SK-N-SH (cell line): ENCODE measurements at regions not wholly inside any gene's neighbourhood (a gene's known extent, or its start where the extent isn't known, plus 50 kb on each side); places are given as distances from the start of the nearest gene placed in this dataset.

ENCODE experiments used
- CTCF ChIA-PET: fragments of 300-600, 350-600 bp; formaldehyde crosslinking; extraction: SDS; loops from one replicate; lab custom pipeline; 2021; lab: Yijun Ruan, JAX
- POLR2A ChIA-PET: fragments of 350-600 bp; sonication (Branson Sonifier 250); formaldehyde crosslinking; extraction: SDS; loops from one replicate; lab custom pipeline; 2020; ENCODE audit warnings: antibody characterized with exemption, inconsistent platforms; lab: Yijun Ruan, JAX
- DNase-seq: peaks from one replicate; pipeline ENCODE4 v3.0.0; 2012
- H2AFZ ChIP-seq: fragments of 200-600 bp; sonication (generic); 2 replicates; pipeline ENCODE4 v1.8.1; 2016; ENCODE audit warnings: antibody characterized with exemption, mild to moderate bottlenecking, low read depth
- H3F3A ChIP-seq: fragments of 200-600 bp; sonication (generic); replicated peaks from 2 replicates; pipeline ENCODE3; 2016; ENCODE audit warnings: antibody characterized with exemption, mild to moderate bottlenecking; ENCODE audit not compliant: insufficient read depth
- H3K27ac ChIP-seq, 2 experiments: fragments of 200-500 bp in 1 of 2; fragments of 200-600 bp in 1 of 2; sonication (Bioruptor generic) in 1 of 2; sonication (generic), shearing (Covaris generic) in 1 of 2; 2 replicates each; pipeline versions ENCODE4 v1.5.1 to v1.6.1; 2014 to 2016; ENCODE audit warnings: low read depth in 2 of 2, inconsistent platforms in 1 of 2, low read length in 1 of 2, mild to moderate bottlenecking in 1 of 2, mixed read lengths in 1 of 2
- H3K27me3 ChIP-seq: fragments of 200-600 bp; sonication (generic), shearing (Covaris generic); 2 replicates; pipeline ENCODE4 v1.6.1; 2016; ENCODE audit warnings: mixed run types; ENCODE audit not compliant: insufficient read depth
- H3K36me3 ChIP-seq, 2 experiments: fragments of 200-500 bp in 1 of 2; fragments of 200-600 bp in 1 of 2; sonication (Bioruptor generic) in 1 of 2; sonication (generic) in 1 of 2; replicated peaks in 1 of 2; 2 replicates each; pipeline versions ENCODE3 to v1.5.1; 2014 to 2016; ENCODE audit warnings: low read length in 1 of 2, mild to moderate bottlenecking in 1 of 2; ENCODE audit not compliant: insufficient read depth in 2 of 2, control insufficient read depth in 1 of 2
- H3K4me1 ChIP-seq, 2 experiments: fragments of 200-500 bp in 1 of 2; fragments of 200-600 bp in 1 of 2; sonication (Bioruptor generic) in 1 of 2; sonication (generic), shearing (Covaris generic) in 1 of 2; 2 replicates each; pipeline versions ENCODE4 v1.5.1 to v1.6.1; 2014 to 2016; ENCODE audit warnings: low read depth in 1 of 2, low read length in 1 of 2, mixed run types in 1 of 2; ENCODE audit not compliant: insufficient read depth in 2 of 2, control insufficient read depth in 1 of 2
- H3K4me2 ChIP-seq: fragments of 200-600 bp; sonication (generic), shearing (Covaris generic); 2 replicates; pipeline ENCODE4 v1.6.1; 2017; ENCODE audit warnings: mixed run types
- H3K4me3 ChIP-seq, 2 experiments: fragments of 200-500 bp in 1 of 2; fragments of 200-600 bp in 1 of 2; sonication (Bioruptor generic) in 1 of 2; sonication (generic), shearing (Covaris generic) in 1 of 2; 2 replicates each; pipeline versions ENCODE4 v1.5.1 to v1.8.1; 2014 to 2016; ENCODE audit warnings: low read depth in 2 of 2, inconsistent platforms in 1 of 2, low read length in 1 of 2, mild to moderate bottlenecking in 1 of 2, mixed read lengths in 1 of 2, moderate library complexity in 1 of 2
- H3K79me2 ChIP-seq: fragments of 200-600 bp; sonication (generic); 2 replicates; pipeline ENCODE4 v1.8.1; 2017; ENCODE audit warnings: mild to moderate bottlenecking; ENCODE audit not compliant: insufficient read depth
- H3K9ac ChIP-seq: fragments of 200-600 bp; sonication (generic); 2 replicates; pipeline ENCODE4 v1.6.1; 2017; ENCODE audit warnings: mixed run types
- H3K9me2 ChIP-seq: fragments of 200-600 bp; sonication (generic); 2 replicates; pipeline ENCODE4 v1.6.1; 2017; ENCODE audit warnings: mixed run types
- H3K9me3 ChIP-seq: fragments of 200-600 bp; sonication (generic); 2 replicates; pipeline ENCODE4 v1.6.1; 2017; ENCODE audit warnings: mixed run types, mild to moderate bottlenecking, moderate library complexity
- H4K20me1 ChIP-seq: fragments of 200-600 bp; sonication (generic); 2 replicates; pipeline ENCODE4 v1.6.1; 2017; ENCODE audit warnings: mild to moderate bottlenecking, mixed run types; ENCODE audit not compliant: insufficient read depth
- CHD2 ChIP-seq: fragments of 150-350 bp; IDR thresholded peaks from 2 replicates; pipeline ENCODE4 v1.6.1; 2018; ENCODE audit warnings: low read length; ENCODE audit not compliant: partially characterized antibody
- EP300 ChIP-seq, 2 experiments: IDR thresholded peaks; 2 replicates each; pipeline versions ENCODE4 v1.4.0 to v1.6.1; 2012; ENCODE audit warnings: borderline replicate concordance in 1 of 2, low read depth in 1 of 2, low read length in 1 of 2
- FOSL2 ChIP-seq: IDR thresholded peaks from 2 replicates; pipeline ENCODE4 v1.4.0; 2012; ENCODE audit warnings: low read depth, mild to moderate bottlenecking, moderate library complexity, borderline replicate concordance
- FOXJ3 ChIP-seq: sonication (generic); formaldehyde crosslinking; IDR thresholded peaks from 2 replicates; pipeline ENCODE4 v1.5.1; 2020; ENCODE audit warnings: mild to moderate bottlenecking, missing genetic modification reagents
- GATA2 ChIP-seq: sonication (generic); formaldehyde crosslinking; IDR thresholded peaks from 2 replicates; pipeline ENCODE4 v1.5.0; 2020; ENCODE audit warnings: mild to moderate bottlenecking, missing genetic modification reagents
- RAD21 ChIP-seq: IDR thresholded peaks from 2 replicates; pipeline ENCODE4 v1.6.1; 2012; ENCODE audit warnings: mild to moderate bottlenecking, low read length
- TCF12 ChIP-seq: IDR thresholded peaks from 2 replicates; pipeline ENCODE4 v1.4.0; 2012
- WGBS: methylation state at CpG from one replicate; pipeline ENCODE4 v1.1.6; 2017; ENCODE audit warnings: low lambda C conversion rate; 5-methylcytosine and 5-hydroxymethylcytosine counted together
- TF ChIP-seq, protein P1 (sequence below): IDR thresholded peaks from 2 replicates; pipeline ENCODE4; 2012
- TF ChIP-seq, protein P2 (sequence below): fragments of 200-600 bp; sonication (generic); IDR thresholded peaks from 2 replicates; pipeline ENCODE4 v1.6.1; 2017; ENCODE audit warnings: antibody characterized with exemption, mild to moderate bottlenecking, moderate library complexity
- TF ChIP-seq, protein P3 (sequence below): IDR thresholded peaks from 2 replicates; pipeline ENCODE4 v1.4.0; 2012; ENCODE audit warnings: low read depth, borderline replicate concordance

DNA sequence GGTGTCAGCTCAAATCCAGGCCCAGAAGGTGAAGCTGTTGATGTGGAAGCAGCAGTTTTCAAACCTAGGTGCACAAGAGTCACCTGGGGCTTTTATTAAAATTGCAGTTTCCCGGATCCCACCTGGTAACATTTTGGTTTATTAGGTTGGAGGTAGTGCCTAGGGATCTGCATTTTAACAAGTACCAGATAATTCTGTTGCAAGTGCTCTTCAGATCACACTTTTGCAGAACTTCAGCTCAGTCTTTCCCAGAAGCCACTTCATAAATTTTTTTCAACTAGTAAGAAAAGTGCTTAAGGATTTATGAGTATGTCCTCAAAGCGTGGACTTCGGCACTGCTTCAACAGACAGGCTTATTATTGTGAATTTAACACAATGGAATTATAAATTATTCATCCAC is 213.8 kb downstream of the ADRA2A start:
- Histone ChIP-seq H3K36me3 (no peaks in the 10 kb centered on the region), H3K4me1 (no peaks in the 10 kb centered on the region), H3K9me2 (no peaks in the 10 kb centered on the region), H3K9me3 (no peaks in the 10 kb centered on the region), H3K4me3 (no peak overlapping the region), H3F3A (no peaks in the 10 kb centered on the region), H3K79me2 (no peaks in the 10 kb centered on the region), H3K4me2 (no peak overlapping the region), H4K20me1 (no peaks in the 10 kb centered on the region), H3K9ac (no peak overlapping the region), H3K27ac (no peak overlapping the region), H2AFZ (no peak overlapping the region), H3K27me3 (no peaks in the 10 kb centered on the region)
- CTCF ChIA-PET = interaction anchor here (1.2 kb wide), 1 partner anchor 54 kb away, joined by 3 read pairs; no protein-coding TSS in a partner anchor
- TF ChIP-seq CHD2 (no peak), FOSL2 (no peak), EP300 (IDR thresholded peaks at IDR 0.05; ENCODE audit: borderline replicate concordance in 1 of 2, low read depth in 1 of 2, low read length in 1 of 2) (no peak), TCF12 (no peak), FOXJ3 (CRISPR knock-in tag) (no peak)
- TF ChIP-seq, protein P1, sequence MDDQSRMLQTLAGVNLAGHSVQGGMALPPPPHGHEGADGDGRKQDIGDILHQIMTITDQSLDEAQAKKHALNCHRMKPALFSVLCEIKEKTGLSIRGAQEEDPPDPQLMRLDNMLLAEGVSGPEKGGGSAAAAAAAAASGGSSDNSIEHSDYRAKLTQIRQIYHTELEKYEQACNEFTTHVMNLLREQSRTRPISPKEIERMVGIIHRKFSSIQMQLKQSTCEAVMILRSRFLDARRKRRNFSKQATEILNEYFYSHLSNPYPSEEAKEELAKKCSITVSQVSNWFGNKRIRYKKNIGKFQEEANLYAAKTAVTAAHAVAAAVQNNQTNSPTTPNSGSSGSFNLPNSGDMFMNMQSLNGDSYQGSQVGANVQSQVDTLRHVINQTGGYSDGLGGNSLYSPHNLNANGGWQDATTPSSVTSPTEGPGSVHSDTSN = no peak
- TF ChIP-seq, protein P2, sequence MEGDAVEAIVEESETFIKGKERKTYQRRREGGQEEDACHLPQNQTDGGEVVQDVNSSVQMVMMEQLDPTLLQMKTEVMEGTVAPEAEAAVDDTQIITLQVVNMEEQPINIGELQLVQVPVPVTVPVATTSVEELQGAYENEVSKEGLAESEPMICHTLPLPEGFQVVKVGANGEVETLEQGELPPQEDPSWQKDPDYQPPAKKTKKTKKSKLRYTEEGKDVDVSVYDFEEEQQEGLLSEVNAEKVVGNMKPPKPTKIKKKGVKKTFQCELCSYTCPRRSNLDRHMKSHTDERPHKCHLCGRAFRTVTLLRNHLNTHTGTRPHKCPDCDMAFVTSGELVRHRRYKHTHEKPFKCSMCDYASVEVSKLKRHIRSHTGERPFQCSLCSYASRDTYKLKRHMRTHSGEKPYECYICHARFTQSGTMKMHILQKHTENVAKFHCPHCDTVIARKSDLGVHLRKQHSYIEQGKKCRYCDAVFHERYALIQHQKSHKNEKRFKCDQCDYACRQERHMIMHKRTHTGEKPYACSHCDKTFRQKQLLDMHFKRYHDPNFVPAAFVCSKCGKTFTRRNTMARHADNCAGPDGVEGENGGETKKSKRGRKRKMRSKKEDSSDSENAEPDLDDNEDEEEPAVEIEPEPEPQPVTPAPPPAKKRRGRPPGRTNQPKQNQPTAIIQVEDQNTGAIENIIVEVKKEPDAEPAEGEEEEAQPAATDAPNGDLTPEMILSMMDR = no peak
- no peak for DNase-seq
- POLR2A ChIA-PET = no interaction called here
- 36% methylated on average over 3 of the region's 3 CpGs for WGBS

DNA sequence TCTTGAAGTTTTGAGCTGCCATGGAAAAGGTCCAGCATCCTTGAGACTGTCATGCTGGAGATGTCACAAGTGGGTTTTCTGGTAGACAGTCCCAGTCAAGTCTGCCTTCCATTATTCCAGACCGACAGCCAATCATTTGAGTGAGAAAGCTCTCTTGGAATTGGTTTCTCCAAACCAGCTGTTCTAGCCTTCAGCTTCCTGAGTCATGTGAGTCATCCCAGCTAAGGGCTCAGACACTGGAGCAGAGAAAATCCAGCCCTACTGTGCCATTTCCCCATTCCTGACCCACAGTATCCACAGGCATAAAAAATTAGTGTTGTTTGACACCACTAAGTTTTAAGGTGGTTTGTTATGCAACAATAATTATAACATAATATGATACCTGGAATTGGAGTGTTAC is 219.0 kb downstream of the ADRA2A start:
- no peak overlapping the region for H3K27ac ChIP-seq
- H3K9me3 ChIP-seq = no peaks in the 10 kb centered on the region
- no peak for DNase-seq
- no peak overlapping the region for H3K9ac ChIP-seq
- ChIA-PET CTCF (interaction anchor here (1.0 to 1.4 kb wide), 2 partner anchors 29 to 220 kb away, joined by 3 read pairs; no protein-coding TSS in a partner anchor), POLR2A (no interaction called here)
- H4K20me1 ChIP-seq = no peaks in the 10 kb centered on the region
- no peak overlapping the region for H2AFZ ChIP-seq
- H3K36me3 ChIP-seq = no peaks in the 10 kb centered on the region
- no peaks in the 10 kb centered on the region for H3K9me2 ChIP-seq
- H3K27me3 ChIP-seq = no peaks in the 10 kb centered on the region
- no peak overlapping the region for H3K4me2 ChIP-seq
- no peak overlapping the region for H3K4me3 ChIP-seq
- no peaks in the 10 kb centered on the region for H3K79me2 ChIP-seq
- H3F3A ChIP-seq = no peaks in the 10 kb centered on the region
- TF ChIP-seq, protein P3, sequence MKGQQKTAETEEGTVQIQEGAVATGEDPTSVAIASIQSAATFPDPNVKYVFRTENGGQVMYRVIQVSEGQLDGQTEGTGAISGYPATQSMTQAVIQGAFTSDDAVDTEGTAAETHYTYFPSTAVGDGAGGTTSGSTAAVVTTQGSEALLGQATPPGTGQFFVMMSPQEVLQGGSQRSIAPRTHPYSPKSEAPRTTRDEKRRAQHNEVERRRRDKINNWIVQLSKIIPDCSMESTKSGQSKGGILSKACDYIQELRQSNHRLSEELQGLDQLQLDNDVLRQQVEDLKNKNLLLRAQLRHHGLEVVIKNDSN = no peak
- TF ChIP-seq RAD21 = no peak
- no peak for TF ChIP-seq GATA2
- WGBS = no CpG with 5 or more reads among the region's 1 CpG
- H3K4me1 ChIP-seq = no peaks in the 10 kb centered on the region
